ENCODE measurements at regions not wholly inside any gene's neighbourhood (a gene's known extent, or its start where the extent isn't known, plus 50 kb on each side); places are given as distances from the start of the nearest gene placed in this dataset.

GRCh38 chr6:71524201-71524600, 235.6 kb downstream of the OGFRL1 start (continued):
- TF ChIP-seq FOXP4 (CRISPR knock-in tag; IDR thresholded peaks at IDR 0.05) = no peak
- TF ChIP-seq CBFB (CRISPR knock-in tag; IDR thresholded peaks at IDR 0.05; ENCODE audit: low read depth) = no peak
- no peak for TF ChIP-seq GTF2I (CRISPR knock-in tag; conservative IDR thresholded peaks at IDR 0.05)
- no peak for TF ChIP-seq ZNF396 (CRISPR knock-in tag; IDR thresholded peaks at IDR 0.05; ENCODE audit: borderline replicate concordance)

DNA sequence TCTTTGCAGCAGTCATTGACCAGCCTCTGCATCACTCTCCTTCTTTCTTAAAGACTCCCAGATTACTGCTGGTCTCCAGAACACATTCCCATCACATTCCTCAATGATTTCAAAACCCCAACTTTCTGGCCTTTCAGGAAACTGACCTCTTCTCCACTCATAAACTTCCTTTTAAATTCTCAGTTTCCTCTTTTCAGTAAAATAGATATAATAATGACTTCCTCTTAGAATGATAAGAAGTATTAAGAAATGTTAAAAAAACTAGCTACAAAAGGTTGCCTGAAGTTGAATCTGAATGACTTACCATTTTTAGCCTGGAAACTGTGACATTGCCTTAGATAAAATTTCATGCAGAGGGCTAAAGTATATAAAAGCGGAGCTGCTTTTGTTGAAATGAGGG, 239.3 kb downstream of the OGFRL1 start:
- TF ChIP-seq USF1 (CRISPR knock-in tag; IDR thresholded peaks at IDR 0.05) (no peak), PRDM15 (CRISPR knock-in tag; IDR thresholded peaks at IDR 0.05) (no peak), SMAD3 (CRISPR knock-in tag; IDR thresholded peaks at IDR 0.05; ENCODE audit: borderline replicate concordance) (no peak), ZNF396 (CRISPR knock-in tag; IDR thresholded peaks at IDR 0.05; ENCODE audit: borderline replicate concordance) (no peak), PRRX2 (CRISPR knock-in tag; IDR thresholded peaks at IDR 0.05) (no peak)
- TF ChIP-seq, protein P1, sequence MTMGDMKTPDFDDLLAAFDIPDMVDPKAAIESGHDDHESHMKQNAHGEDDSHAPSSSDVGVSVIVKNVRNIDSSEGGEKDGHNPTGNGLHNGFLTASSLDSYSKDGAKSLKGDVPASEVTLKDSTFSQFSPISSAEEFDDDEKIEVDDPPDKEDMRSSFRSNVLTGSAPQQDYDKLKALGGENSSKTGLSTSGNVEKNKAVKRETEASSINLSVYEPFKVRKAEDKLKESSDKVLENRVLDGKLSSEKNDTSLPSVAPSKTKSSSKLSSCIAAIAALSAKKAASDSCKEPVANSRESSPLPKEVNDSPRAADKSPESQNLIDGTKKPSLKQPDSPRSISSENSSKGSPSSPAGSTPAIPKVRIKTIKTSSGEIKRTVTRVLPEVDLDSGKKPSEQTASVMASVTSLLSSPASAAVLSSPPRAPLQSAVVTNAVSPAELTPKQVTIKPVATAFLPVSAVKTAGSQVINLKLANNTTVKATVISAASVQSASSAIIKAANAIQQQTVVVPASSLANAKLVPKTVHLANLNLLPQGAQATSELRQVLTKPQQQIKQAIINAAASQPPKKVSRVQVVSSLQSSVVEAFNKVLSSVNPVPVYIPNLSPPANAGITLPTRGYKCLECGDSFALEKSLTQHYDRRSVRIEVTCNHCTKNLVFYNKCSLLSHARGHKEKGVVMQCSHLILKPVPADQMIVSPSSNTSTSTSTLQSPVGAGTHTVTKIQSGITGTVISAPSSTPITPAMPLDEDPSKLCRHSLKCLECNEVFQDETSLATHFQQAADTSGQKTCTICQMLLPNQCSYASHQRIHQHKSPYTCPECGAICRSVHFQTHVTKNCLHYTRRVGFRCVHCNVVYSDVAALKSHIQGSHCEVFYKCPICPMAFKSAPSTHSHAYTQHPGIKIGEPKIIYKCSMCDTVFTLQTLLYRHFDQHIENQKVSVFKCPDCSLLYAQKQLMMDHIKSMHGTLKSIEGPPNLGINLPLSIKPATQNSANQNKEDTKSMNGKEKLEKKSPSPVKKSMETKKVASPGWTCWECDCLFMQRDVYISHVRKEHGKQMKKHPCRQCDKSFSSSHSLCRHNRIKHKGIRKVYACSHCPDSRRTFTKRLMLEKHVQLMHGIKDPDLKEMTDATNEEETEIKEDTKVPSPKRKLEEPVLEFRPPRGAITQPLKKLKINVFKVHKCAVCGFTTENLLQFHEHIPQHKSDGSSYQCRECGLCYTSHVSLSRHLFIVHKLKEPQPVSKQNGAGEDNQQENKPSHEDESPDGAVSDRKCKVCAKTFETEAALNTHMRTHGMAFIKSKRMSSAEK (CRISPR knock-in tag; IDR thresholded peaks at IDR 0.05; ENCODE audit: borderline replicate concordance) = no peak
- no peak for DNase-seq (ENCODE audit: low spot score)
- no peaks in the 10 kb centered on the region for H3K27me3 Mint-ChIP-seq (ENCODE audit: low read depth)
- H3K9me3 Mint-ChIP-seq = no peaks in the 10 kb centered on the region
- 0 out of 2 replicates have a peak, but pooled peaks cover 5% of the 10 kb centered on the region for H3K4me1 Mint-ChIP-seq
- CTCF ChIA-PET = interaction anchor here (1.1 kb wide), 1 partner anchor 38 kb away, joined by 4 read pairs; no protein-coding TSS in a partner anchor
- POLR2A ChIA-PET = no interaction called here
- no peak overlapping the region for H3K4me3 Mint-ChIP-seq
- no peaks in the 10 kb centered on the region for H3K36me3 Mint-ChIP-seq
- no peak overlapping the region for H3K27ac Mint-ChIP-seq
- ATAC-seq = no peak

- Mint-ChIP-seq H3K27me3 (ENCODE audit: low read depth) (no peaks in the 10 kb centered on the region), H3K27ac (no peak overlapping the region)
- TF ChIP-seq SOX15 (CRISPR knock-in tag; IDR thresholded peaks at IDR 0.05) (no peak), SMAD3 (CRISPR knock-in tag; IDR thresholded peaks at IDR 0.05; ENCODE audit: borderline replicate concordance) (no peak), NR1H2 (CRISPR knock-in tag; IDR thresholded peaks at IDR 0.05) (no peak), RORB (CRISPR knock-in tag; IDR thresholded peaks at IDR 0.05) (no peak), ATF1 (CRISPR knock-in tag; IDR thresholded peaks at IDR 0.05) (no peak), JAZF1 (CRISPR knock-in tag; IDR thresholded peaks at IDR 0.05) (no peak)
- TF ChIP-seq, protein P2, sequence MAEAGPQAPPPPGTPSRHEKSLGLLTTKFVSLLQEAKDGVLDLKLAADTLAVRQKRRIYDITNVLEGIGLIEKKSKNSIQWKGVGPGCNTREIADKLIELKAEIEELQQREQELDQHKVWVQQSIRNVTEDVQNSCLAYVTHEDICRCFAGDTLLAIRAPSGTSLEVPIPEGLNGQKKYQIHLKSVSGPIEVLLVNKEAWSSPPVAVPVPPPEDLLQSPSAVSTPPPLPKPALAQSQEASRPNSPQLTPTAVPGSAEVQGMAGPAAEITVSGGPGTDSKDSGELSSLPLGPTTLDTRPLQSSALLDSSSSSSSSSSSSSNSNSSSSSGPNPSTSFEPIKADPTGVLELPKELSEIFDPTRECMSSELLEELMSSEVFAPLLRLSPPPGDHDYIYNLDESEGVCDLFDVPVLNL (CRISPR knock-in tag; IDR thresholded peaks at IDR 0.05; ENCODE audit: borderline replicate concordance, low read depth) = no peak
- TF ChIP-seq, protein P3, sequence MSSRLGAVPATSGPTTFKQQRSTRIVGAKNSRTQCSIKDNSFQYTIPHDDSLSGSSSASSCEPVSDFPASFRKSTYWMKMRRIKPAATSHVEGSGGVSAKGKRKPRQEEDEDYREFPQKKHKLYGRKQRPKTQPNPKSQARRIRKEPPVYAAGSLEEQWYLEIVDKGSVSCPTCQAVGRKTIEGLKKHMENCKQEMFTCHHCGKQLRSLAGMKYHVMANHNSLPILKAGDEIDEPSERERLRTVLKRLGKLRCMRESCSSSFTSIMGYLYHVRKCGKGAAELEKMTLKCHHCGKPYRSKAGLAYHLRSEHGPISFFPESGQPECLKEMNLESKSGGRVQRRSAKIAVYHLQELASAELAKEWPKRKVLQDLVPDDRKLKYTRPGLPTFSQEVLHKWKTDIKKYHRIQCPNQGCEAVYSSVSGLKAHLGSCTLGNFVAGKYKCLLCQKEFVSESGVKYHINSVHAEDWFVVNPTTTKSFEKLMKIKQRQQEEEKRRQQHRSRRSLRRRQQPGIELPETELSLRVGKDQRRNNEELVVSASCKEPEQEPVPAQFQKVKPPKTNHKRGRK (CRISPR knock-in tag; IDR thresholded peaks at IDR 0.05; ENCODE audit: borderline replicate concordance) = no peak
- TF ChIP-seq, protein P4, sequence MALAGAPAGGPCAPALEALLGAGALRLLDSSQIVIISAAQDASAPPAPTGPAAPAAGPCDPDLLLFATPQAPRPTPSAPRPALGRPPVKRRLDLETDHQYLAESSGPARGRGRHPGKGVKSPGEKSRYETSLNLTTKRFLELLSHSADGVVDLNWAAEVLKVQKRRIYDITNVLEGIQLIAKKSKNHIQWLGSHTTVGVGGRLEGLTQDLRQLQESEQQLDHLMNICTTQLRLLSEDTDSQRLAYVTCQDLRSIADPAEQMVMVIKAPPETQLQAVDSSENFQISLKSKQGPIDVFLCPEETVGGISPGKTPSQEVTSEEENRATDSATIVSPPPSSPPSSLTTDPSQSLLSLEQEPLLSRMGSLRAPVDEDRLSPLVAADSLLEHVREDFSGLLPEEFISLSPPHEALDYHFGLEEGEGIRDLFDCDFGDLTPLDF (CRISPR knock-in tag; IDR thresholded peaks at IDR 0.05) = no peak
Observed at GRCh38 chr6:71529026-71529425, 240.4 kb downstream of the OGFRL1 start.

More at GRCh38 chr6:71529026-71529425, 240.4 kb downstream of the OGFRL1 start:
- Mint-ChIP-seq H3K4me1 (0 out of 2 replicates have a peak, but pooled peaks cover 5% of the 10 kb centered on the region), H3K36me3 (no peaks in the 10 kb centered on the region), H3K4me3 (no peak overlapping the region), H3K9me3 (no peaks in the 10 kb centered on the region)
- ChIA-PET POLR2A (no interaction called here), CTCF (interaction anchor here (0.7 kb wide), 1 partner anchor 549 kb away, joined by 3 read pairs; no protein-coding TSS in a partner anchor)
- ATAC-seq (no peak), DNase-seq (ENCODE audit: low spot score) (no peak)
